ENCODE measurements at regions not wholly inside any gene's neighbourhood (a gene's known extent, or its start where the extent isn't known, plus 50 kb on each side); places are given as distances from the start of the nearest gene placed in this dataset.

- TF ChIP-seq, protein P1, sequence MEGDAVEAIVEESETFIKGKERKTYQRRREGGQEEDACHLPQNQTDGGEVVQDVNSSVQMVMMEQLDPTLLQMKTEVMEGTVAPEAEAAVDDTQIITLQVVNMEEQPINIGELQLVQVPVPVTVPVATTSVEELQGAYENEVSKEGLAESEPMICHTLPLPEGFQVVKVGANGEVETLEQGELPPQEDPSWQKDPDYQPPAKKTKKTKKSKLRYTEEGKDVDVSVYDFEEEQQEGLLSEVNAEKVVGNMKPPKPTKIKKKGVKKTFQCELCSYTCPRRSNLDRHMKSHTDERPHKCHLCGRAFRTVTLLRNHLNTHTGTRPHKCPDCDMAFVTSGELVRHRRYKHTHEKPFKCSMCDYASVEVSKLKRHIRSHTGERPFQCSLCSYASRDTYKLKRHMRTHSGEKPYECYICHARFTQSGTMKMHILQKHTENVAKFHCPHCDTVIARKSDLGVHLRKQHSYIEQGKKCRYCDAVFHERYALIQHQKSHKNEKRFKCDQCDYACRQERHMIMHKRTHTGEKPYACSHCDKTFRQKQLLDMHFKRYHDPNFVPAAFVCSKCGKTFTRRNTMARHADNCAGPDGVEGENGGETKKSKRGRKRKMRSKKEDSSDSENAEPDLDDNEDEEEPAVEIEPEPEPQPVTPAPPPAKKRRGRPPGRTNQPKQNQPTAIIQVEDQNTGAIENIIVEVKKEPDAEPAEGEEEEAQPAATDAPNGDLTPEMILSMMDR (IDR thresholded peaks at IDR 0.05) = no peak
- TF ChIP-seq POLR2AphosphoS5 (IDR thresholded peaks at IDR 0.05) = no peak
- TF ChIP-seq POLR2A (IDR thresholded peaks at IDR 0.05) = no peak
- TF ChIP-seq EP300 (IDR thresholded peaks at IDR 0.05) = no peak
Measured at GRCh38 chr7:113188396-113188795, 70.0 kb upstream of the SMIM30 start.

Data from suprapubic skin (tissue), 4 donors.